Activated T-cell treated with anti-CD3 and anti-CD28 coated beads, Interleukin-2, amount 50 U/mL, for 24 hours (primary cell): ENCODE measurements at regions not wholly inside any gene's neighbourhood (a gene's known extent, or its start where the extent isn't known, plus 50 kb on each side); places are given as distances from the start of the nearest gene placed in this dataset.
"Not testable (repeated sequence)": the region's sequence is repeated elsewhere in the genome, so short reads cannot be mapped to it uniquely, and the experiment has no call there.

Source experiments
- DNase-seq: peaks from one replicate; pipeline ENCODE4 v3.0.0-alpha.2; 2020
- H3K27ac Mint-ChIP-seq: 2 replicates; pipeline ENCODE4 v1.8.0; 2020; ENCODE audit warnings: mild to moderate bottlenecking, mixed read lengths
- H3K27me3 Mint-ChIP-seq: 2 replicates; pipeline ENCODE4 v1.8.0; 2020; ENCODE audit warnings: mixed read lengths
- H3K36me3 Mint-ChIP-seq: 2 replicates; pipeline ENCODE4 v1.8.0; 2020; ENCODE audit warnings: low read depth, mixed read lengths
- H3K4me1 Mint-ChIP-seq: 2 replicates; pipeline ENCODE4 v1.8.0; 2020; ENCODE audit warnings: low read depth, mixed read lengths
- H3K4me3 Mint-ChIP-seq: 2 replicates; pipeline ENCODE4 v1.8.0; 2020; ENCODE audit warnings: mild to moderate bottlenecking, moderate library complexity, mixed read lengths
- H3K9me3 Mint-ChIP-seq: 2 replicates; pipeline ENCODE4 v1.8.0; 2020; ENCODE audit warnings: mixed read lengths

DNA sequence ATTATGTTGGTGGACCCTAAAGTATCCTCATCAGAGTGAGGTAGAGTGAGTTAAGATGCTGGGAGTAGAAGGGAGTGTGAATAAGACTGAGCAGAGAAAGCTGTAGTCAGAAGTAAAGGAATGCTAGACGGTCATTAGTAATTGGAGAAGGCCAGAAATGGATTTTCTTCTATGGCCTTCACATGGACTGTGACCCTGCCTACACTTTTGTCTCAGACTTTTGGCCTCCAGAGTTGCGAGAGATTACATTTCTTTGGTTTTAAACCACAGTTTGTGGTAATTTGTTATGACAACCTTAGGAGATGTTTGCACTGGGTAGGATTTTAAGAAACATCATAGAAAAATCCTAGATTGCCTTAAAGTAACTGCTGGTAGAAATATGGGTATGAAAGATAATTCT is 1267.7 kb upstream of the TMEFF2 start:
- DNase-seq, result no peak
- Mint-ChIP-seq H3K4me1 (no peaks in the 10 kb centered on the region), H3K9me3 (peaks cover 3% of the 10 kb centered on the region), H3K27me3 (no peaks in the 10 kb centered on the region), H3K36me3 (no peaks in the 10 kb centered on the region), H3K27ac (no peak overlapping the region), H3K4me3 (no peak overlapping the region)

DNA sequence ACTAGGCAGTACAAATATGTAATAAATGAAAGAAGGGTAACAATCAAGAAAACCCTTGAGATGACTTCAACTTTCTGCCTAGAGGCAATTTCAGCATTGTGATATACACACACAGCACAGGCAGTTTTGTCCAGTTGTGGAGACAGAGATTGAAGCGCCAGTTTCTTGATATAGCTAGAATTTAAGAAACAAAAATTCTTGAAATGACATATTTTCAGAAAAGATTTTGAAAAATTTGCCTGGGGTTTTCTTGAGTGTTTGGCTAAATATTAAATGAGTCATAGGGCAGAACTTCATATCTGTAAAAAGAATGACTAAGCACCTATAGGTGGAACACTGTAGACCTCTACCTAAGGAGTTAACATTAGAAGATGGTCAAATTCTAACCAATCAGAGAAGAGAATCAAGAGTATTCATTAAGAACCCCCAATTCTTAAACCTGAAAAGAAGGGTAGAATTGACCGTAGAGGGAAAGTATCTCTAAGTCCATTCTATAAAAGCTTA is 1266.8 kb upstream of the TMEFF2 start:
- DNase-seq, result no peak
- no peaks in the 10 kb centered on the region for H3K36me3 Mint-ChIP-seq
- H3K4me1 Mint-ChIP-seq, result no peaks in the 10 kb centered on the region
- no peak overlapping the region for H3K4me3 Mint-ChIP-seq
- peaks cover 3% of the 10 kb centered on the region for H3K9me3 Mint-ChIP-seq
- H3K27me3 Mint-ChIP-seq, result no peaks in the 10 kb centered on the region
- H3K27ac Mint-ChIP-seq, result no peak overlapping the region

DNA sequence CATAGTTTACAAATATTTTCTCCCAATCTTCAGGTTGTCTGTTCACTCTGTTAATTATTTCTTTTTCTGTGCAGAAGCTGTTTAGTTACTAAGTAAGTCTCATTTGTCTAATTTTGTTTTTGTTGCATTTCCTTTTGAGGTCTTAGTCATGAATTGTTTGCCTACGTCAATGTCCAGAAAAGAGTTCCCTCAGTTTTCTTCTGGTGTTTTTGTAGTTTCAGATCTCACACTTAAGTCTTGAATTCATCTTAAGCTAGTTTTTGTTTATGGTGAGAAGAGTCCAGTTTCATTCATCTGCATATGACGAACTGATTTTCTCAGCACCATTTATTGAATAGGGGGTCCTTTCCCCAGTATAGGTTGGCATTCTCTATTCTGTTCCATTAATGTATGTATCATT is 1252.2 kb upstream of the TMEFF2 start:
- H3K27ac Mint-ChIP-seq, result no peak overlapping the region
- no peaks in the 10 kb centered on the region for H3K4me1 Mint-ChIP-seq
- DNase-seq, result no peak
- H3K27me3 Mint-ChIP-seq, result no peaks in the 10 kb centered on the region
- no peaks in the 10 kb centered on the region for H3K9me3 Mint-ChIP-seq
- no peaks in the 10 kb centered on the region for H3K36me3 Mint-ChIP-seq
- H3K4me3 Mint-ChIP-seq, result no peak overlapping the region

DNA sequence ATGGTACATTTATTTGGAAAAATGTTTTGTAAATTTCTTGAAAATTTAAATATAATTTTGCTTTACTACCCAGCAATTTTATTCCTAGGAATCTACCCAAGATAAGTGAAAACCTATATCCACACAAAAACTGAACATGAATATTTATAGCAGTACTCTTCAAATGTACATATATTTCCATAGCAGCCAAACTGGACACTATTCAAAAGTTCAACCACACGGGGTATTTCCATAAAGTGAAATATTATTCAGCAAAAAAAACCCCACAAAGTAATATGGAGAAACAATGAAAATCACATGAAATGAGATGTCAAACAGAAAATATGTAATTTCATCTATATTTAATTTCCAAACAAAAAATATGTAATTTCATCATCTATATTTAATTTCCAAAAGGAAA is 1247.6 kb upstream of the TMEFF2 start:
- no peaks in the 10 kb centered on the region for H3K9me3 Mint-ChIP-seq
- no peak overlapping the region for H3K27ac Mint-ChIP-seq
- DNase-seq, result no peak
- no peaks in the 10 kb centered on the region for H3K4me1 Mint-ChIP-seq
- no peak overlapping the region for H3K4me3 Mint-ChIP-seq
- no peaks in the 10 kb centered on the region for H3K27me3 Mint-ChIP-seq
- no peaks in the 10 kb centered on the region for H3K36me3 Mint-ChIP-seq

DNA sequence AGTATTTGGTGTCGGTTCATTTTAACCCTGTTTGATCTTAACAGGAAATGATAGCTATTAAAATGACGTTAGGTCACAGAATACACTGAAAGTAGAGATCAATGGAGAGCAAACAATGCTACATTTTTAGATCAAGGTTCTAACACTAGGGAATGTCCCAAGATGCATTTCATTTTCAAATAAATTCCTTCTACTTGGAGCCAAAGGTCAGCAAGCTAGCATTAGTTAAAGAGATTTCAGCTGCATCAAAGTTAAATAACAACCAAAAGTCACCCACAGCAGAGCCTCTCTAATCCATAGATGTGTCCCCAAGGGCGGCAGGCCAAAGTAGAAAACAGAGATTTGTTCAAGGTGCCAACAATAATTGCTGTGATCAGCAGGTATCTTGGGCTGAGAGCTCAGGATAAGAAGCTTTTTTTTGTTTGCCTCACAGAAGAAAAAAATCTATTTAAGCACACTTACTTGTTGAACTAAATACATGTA is 1233.6 kb upstream of the TMEFF2 start:
- Mint-ChIP-seq H3K36me3 (no peaks in the 10 kb centered on the region), H3K4me1 (no peaks in the 10 kb centered on the region), H3K27me3 (no peaks in the 10 kb centered on the region), H3K4me3 (no peak overlapping the region), H3K27ac (no peak overlapping the region), H3K9me3 (no peaks in the 10 kb centered on the region)
- no peak for DNase-seq

DNA sequence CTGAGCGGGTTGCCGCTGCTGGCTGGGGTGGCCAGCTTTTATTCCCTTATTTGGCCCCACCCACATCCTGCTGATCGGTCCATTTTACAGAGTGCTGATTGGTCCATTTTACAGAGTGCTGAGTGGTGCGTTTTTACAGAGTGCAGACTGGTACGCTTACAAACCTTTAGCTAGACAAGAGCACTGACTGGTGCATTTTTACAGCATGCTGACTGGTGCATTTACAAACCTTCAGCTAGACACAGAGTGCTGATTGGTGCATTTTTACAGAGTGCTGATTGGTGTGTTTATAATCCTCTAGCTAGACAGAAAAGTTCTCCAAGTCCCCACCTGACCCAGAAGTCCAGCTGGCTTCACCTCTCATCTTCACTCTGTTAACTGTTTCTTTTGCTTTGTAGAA is 1217.6 kb upstream of the TMEFF2 start:
- DNase-seq, H3K4me3 Mint-ChIP-seq, H3K27me3 Mint-ChIP-seq, H3K27ac Mint-ChIP-seq, H3K36me3 Mint-ChIP-seq, H3K4me1 Mint-ChIP-seq: not testable (repeated sequence)
- peaks cover 18% of the 10 kb centered on the region for H3K9me3 Mint-ChIP-seq

DNA sequence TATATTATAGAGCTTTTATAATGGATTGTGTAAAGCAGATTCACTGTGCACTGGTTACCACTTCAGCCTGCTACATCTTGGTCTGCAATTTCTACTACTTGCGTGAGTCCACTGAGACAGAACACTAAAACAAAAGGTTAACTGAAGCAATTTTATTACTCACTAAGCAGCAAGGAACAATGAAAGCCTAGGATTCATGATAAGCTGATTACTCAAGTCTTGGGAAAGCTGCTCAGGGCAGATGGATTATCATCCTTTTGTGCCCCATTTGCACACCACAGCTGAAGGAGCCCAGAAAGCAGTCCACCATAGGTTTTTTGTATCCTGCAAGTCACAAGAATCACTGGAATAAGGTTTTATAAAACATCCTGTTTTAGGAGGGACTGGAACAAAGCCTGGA is 1215.2 kb upstream of the TMEFF2 start:
- Mint-ChIP-seq H3K27me3 (no peaks in the 10 kb centered on the region), H3K4me1 (no peaks in the 10 kb centered on the region), H3K9me3 (peaks cover 7% of the 10 kb centered on the region), H3K4me3 (no peak overlapping the region), H3K36me3 (no peaks in the 10 kb centered on the region), H3K27ac (no peak overlapping the region)
- no peak for DNase-seq

DNA sequence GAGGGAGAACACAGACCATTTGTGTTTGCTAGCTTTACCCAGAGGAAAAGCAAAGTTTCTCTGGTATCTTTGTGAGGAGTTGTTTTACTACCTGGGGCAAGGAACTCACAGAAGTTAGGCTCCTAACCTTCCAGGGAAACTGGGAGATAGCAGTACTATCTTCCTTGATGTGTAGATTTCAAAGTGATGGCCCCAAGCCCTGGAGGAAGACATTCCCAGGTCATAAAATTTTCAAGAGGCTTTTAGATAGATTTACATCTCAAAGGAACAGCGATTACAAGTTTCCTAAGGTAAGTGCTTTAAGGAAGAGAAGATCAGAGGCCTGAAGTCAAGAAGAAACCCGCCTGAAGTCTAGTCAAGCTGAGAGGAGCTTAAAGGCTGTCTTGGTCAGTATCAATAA is 1187.8 kb upstream of the TMEFF2 start:
- no peak for DNase-seq
- H3K27me3 Mint-ChIP-seq, result no peaks in the 10 kb centered on the region
- H3K36me3 Mint-ChIP-seq, result no peaks in the 10 kb centered on the region
- no peaks in the 10 kb centered on the region for H3K9me3 Mint-ChIP-seq
- H3K27ac Mint-ChIP-seq, result no peak overlapping the region
- no peaks in the 10 kb centered on the region for H3K4me1 Mint-ChIP-seq
- H3K4me3 Mint-ChIP-seq, result no peak overlapping the region

DNA sequence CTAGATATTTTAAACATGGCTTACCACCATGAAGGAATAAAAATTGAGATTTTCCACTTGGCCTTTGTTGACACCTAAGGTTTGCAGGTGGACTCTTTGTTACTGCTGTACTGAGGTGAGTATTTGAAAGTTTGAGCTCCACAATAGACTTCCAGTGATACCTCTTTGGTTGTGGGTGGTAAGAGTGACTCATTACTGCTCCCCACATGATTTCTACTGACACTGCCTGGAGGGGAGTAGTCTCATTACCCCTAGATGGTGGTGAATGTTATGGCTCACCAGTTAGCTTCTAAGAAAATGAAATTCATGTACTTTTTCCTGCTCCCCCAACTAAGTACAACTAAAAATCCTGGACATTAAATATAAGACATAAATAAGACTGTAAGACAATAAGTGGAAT is 1183.1 kb upstream of the TMEFF2 start:
- no peak overlapping the region for H3K27ac Mint-ChIP-seq
- H3K4me1 Mint-ChIP-seq, result no peaks in the 10 kb centered on the region

DNA sequence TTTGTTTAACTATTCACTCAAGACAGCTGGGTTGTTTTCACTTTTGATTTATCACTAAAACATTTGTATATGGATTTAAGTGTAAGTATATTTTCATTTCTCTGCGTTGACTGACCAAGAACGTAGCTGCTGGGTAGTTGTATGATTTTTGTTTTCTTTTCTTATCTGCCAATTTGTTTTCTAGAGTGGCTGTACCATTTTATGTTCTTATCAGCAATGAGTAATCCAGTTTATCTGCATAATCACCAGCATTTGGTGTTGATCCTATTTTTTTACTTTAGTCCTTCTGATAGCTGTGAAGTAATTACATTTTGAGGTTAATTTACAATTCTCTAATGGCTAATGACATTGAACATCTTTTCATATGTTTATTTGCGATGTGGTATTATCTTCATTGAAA is 1178.4 kb upstream of the TMEFF2 start:
- H3K27ac Mint-ChIP-seq, result no peak overlapping the region
- H3K36me3 Mint-ChIP-seq, result no peaks in the 10 kb centered on the region
- H3K27me3 Mint-ChIP-seq, result no peaks in the 10 kb centered on the region
- H3K4me1 Mint-ChIP-seq, result no peaks in the 10 kb centered on the region
- H3K4me3 Mint-ChIP-seq, result no peak overlapping the region
- no peak for DNase-seq
- H3K9me3 Mint-ChIP-seq, result no peaks in the 10 kb centered on the region

More for the DNA sequence above, 1183.1 kb upstream of the TMEFF2 start:
- no peaks in the 10 kb centered on the region for H3K9me3 Mint-ChIP-seq
- no peaks in the 10 kb centered on the region for H3K27me3 Mint-ChIP-seq
- DNase-seq, result no peak
- no peaks in the 10 kb centered on the region for H3K36me3 Mint-ChIP-seq
- no peak overlapping the region for H3K4me3 Mint-ChIP-seq

DNA sequence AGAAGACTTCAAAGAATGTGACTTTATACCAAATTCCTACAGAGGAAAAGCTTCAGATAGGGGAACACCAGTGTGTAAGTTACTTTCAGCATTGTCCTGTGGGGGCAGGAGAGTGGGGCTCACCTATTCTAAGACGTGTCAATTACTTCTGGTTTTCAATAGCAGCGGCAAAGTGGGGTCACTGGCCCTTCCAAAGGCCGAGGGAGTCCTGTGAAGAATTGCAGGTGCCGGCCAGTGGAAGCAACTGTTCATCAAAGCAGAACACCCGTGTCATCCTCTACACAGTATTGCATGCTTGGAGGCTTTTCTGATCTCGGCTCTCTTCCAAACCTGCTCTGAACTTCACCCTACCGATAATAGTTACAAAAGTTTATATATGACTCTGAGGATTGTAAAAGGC is 1176.5 kb upstream of the TMEFF2 start:
- Mint-ChIP-seq H3K27me3 (no peaks in the 10 kb centered on the region), H3K4me1 (no peaks in the 10 kb centered on the region), H3K9me3 (no peaks in the 10 kb centered on the region), H3K4me3 (no peak overlapping the region), H3K36me3 (no peaks in the 10 kb centered on the region), H3K27ac (no peak overlapping the region)
- no peak for DNase-seq

DNA sequence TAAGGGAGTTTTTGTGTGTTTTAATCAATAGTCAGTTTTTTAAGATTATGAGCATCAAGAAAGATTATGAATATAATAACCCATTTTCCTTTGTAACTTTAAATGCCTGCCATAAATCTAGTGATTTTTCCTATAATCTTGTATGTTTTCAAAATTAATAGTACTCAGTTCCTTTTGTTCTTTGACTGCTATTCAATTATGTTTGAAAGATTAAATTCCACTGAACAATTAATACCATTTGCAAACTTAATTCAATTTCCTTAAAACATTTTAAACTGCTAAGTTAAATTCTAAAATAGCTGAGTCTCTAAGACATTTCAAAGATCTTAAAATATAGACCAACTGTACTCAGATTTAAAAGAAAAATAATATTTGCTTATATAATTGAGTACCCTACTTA is 1173.9 kb upstream of the TMEFF2 start:
- no peak overlapping the region for H3K4me3 Mint-ChIP-seq
- H3K4me1 Mint-ChIP-seq, result no peaks in the 10 kb centered on the region
- H3K9me3 Mint-ChIP-seq, result no peaks in the 10 kb centered on the region
- DNase-seq, result no peak
- H3K36me3 Mint-ChIP-seq, result no peaks in the 10 kb centered on the region
- H3K27me3 Mint-ChIP-seq, result no peaks in the 10 kb centered on the region
- no peak overlapping the region for H3K27ac Mint-ChIP-seq

DNA sequence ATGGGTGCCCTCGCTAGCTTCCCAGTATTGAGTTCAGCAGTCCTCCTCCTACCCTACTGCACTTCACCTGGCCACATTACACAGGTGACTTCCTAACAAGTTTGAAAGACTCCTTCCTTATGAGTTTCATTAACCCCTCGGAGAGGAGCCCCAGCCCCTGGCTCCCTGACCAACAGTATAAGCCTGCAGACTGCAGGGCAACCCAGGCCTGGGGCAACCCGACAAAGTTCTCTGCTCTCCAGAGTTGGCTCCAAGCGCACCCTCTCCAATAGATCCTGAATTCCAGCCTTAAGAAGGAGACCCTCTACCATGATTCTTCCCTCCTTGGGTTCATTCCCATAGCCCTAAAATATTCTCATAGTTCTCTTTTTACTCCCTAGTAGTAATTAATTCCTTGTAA is 1162.8 kb upstream of the TMEFF2 start:
- Mint-ChIP-seq H3K36me3 (no peaks in the 10 kb centered on the region), H3K4me1 (no peaks in the 10 kb centered on the region), H3K27me3 (no peaks in the 10 kb centered on the region), H3K4me3 (no peak overlapping the region), H3K27ac (no peak overlapping the region), H3K9me3 (no peaks in the 10 kb centered on the region)
- no peak for DNase-seq

DNA sequence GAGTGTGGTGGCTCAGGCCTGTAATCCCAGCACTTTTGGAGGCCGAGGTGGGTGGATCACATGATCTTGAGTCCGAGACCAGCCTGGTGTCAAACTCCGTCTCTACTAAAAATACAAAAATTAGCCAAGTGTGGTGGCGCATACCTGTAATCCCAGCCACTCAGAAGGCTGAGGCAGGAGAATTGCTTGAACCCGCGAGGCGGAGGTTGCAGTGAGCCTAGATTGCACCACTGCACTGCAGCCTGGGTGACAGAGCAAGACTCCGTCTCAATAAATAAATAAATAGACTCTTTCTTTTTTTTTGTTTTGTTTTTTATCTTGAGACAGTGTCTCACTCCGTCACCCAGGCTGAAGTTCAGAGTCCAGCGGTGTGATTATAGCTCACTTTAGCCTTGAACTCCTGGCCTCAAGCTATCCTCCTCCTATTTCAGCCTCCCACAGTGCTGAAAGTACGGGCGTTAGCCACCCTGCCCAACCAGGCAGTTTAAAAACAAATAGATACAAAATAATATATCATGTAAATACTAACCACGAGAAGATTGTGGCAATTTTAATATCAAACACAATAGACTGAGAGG is 1158.0 kb upstream of the TMEFF2 start:
- DNase-seq, H3K4me3 Mint-ChIP-seq, H3K27me3 Mint-ChIP-seq, H3K36me3 Mint-ChIP-seq, H3K9me3 Mint-ChIP-seq, H3K27ac Mint-ChIP-seq: not testable (repeated sequence)
- peaks cover 10% of the 10 kb centered on the region for H3K4me1 Mint-ChIP-seq

DNA sequence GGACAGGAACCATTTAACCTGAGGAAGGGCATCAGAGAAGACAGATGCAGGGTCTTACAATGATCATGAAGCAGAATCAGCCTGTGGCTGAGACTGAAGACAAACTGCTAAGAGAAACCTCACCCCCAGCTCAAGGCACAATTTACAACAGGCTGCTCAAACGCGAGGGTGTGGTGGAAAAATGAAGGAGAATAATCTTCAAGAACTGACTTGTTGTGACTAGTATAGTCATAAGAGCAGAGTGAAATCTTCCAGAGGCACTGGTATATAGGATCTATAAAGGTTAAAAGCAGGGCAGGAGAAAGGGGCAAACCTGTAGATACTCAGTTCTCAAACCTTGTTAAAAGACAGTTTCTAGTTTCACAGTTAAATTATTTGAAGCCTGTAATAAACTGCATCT is 1155.8 kb upstream of the TMEFF2 start:
- Mint-ChIP-seq H3K4me1 (peaks cover 13% of the 10 kb centered on the region), H3K4me3 (no peak overlapping the region), H3K9me3 (no peaks in the 10 kb centered on the region), H3K27ac (no peak overlapping the region), H3K36me3 (no peaks in the 10 kb centered on the region), H3K27me3 (no peaks in the 10 kb centered on the region)
- DNase-seq, result no peak

DNA sequence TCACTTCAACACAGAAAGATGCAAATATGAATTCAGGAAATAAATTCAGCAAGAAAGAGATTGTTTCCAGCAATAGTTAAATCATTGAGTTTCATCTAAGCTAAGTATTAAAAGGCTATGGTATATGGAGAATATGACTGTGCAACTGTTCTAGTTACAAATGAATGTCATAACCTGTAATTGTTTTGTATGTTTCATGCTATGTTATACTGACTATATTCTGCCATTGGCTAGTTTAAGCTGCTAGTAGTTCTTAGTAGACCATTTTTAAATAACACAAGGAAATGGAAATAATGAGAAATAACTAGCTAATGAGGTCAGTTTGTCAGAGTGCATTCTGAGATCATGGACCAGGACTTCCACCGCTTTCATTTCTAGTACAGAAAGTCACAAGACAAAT is 1154.9 kb upstream of the TMEFF2 start:
- Mint-ChIP-seq H3K4me3 (no peak overlapping the region), H3K9me3 (no peaks in the 10 kb centered on the region), H3K27ac (no peak overlapping the region), H3K36me3 (no peaks in the 10 kb centered on the region), H3K27me3 (no peaks in the 10 kb centered on the region), H3K4me1 (peaks cover 13% of the 10 kb centered on the region)
- DNase-seq, result no peak
